Rectal smooth muscle tissue (tissue), 1 donor: ENCODE measurements at regions not wholly inside any gene's neighbourhood (a gene's known extent, or its start where the extent isn't known, plus 50 kb on each side); places are given as distances from the start of the nearest gene placed in this dataset.
"Not testable (repeated sequence)": the region's sequence is repeated elsewhere in the genome, so short reads cannot be mapped to it uniquely, and the experiment has no call there.

Experiments used
- H3K27ac ChIP-seq: one replicate; pipeline ENCODE4 v1.7.0; 2013; ENCODE audit warnings: low read depth, low read length, inconsistent platforms
- H3K27me3 ChIP-seq: one replicate; pipeline ENCODE4 v1.7.0; 2013; ENCODE audit warnings: low read length; ENCODE audit not compliant: control insufficient read depth, insufficient read depth
- H3K36me3 ChIP-seq: one replicate; pipeline ENCODE4 v1.7.0; 2013; ENCODE audit warnings: low read length; ENCODE audit not compliant: control insufficient read depth, insufficient read depth
- H3K4me1 ChIP-seq: one replicate; pipeline ENCODE4 v1.7.0; 2013; ENCODE audit warnings: low read length; ENCODE audit not compliant: control insufficient read depth, insufficient read depth
- H3K4me3 ChIP-seq: one replicate; pipeline ENCODE4 v1.7.0; 2013; ENCODE audit warnings: low read length
- H3K9ac ChIP-seq: one replicate; pipeline ENCODE4 v1.7.0; 2013; ENCODE audit warnings: low read length

DNA sequence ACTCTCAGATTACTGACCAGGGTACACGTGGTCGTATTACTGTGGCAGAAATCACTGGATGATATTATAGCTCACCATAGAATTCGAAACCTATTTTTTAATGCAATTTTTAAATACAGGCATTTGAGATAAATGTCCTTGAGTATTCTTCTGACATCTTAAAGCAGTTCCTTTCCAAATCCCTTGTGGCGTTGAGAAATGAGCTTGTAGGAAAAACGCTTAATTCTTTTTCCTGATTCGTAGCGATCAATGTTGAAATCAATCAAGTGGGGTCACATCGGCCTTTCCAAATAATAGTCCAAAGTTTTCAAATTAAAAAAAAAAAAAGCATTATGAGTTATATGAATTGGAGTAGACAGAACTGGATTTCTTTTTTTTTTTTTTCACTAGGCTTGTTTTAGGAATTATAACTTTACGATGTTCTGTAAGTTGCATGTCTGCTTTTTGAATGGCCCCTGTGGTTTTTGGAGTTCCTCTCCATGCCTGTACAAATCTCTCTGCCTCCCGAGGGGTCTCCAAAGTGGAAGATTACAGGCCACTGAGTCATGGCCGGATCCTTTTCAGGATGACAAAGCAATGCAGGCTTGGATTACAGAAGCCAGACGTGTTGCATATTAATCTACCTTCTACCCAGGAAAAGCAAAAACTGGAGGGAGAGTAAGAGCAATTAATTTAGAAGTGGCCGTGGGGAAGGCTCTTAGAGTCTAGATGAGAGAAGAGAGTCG is 226.1 kb downstream of the SHOX start:
- no peaks in the 10 kb centered on the region for H3K4me1 ChIP-seq
- no peaks in the 10 kb centered on the region for H3K36me3 ChIP-seq
- no peak overlapping the region for H3K9ac ChIP-seq
- no peaks in the 10 kb centered on the region for H3K27me3 ChIP-seq
- no peak overlapping the region for H3K27ac ChIP-seq
- H3K4me3 ChIP-seq: no peak overlapping the region

DNA sequence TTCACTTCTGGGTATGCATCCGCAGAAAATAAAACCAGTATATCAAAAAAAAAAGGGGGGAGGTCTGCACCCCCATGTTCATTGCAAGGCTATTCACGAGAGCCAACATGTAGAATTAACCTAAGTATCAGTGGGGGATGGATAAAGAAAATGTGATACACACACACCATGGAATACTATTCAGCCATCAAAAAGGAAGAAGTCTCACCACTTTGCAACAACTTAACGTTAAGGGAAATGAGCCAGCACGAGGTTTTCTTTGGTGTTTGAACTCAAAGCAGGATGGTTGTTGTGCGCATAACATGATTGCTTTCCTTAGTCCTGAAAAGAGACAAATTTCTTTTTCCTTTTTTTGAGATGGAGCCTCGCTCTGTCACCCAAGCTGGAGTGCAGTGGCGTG is 222.7 kb downstream of the SHOX start:
- no peak overlapping the region for H3K9ac ChIP-seq
- H3K27me3 ChIP-seq: no peaks in the 10 kb centered on the region
- H3K27ac ChIP-seq: no peak overlapping the region
- no peaks in the 10 kb centered on the region for H3K36me3 ChIP-seq
- no peak overlapping the region for H3K4me3 ChIP-seq
- H3K4me1 ChIP-seq: no peaks in the 10 kb centered on the region

DNA sequence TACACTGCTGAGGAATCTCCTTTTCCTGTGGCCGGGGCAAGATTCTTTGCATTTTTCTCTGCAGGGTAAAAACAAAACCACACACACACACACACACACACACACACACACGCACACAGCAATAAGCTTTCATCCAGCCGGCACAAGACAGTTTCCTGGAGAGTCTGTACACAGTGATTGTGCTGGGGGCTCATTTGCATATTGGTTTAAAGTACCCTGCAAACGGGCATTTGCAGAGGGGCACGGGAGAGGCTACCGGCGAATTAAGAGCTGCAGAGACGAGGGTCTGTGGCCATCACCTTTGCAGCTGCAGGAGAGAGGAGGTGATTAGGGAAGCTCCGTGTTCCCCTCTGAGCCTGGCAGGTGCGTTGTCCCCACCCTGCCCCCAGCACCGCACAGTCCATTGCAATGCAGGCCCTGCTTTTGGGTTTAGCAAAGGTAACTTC is 219.9 kb downstream of the SHOX start:
- Histone ChIP-seq H3K4me1 (no peaks in the 10 kb centered on the region), H3K27me3 (no peaks in the 10 kb centered on the region), H3K36me3 (no peaks in the 10 kb centered on the region), H3K4me3 (no peak overlapping the region), H3K9ac (no peak overlapping the region), H3K27ac (no peak overlapping the region)

DNA sequence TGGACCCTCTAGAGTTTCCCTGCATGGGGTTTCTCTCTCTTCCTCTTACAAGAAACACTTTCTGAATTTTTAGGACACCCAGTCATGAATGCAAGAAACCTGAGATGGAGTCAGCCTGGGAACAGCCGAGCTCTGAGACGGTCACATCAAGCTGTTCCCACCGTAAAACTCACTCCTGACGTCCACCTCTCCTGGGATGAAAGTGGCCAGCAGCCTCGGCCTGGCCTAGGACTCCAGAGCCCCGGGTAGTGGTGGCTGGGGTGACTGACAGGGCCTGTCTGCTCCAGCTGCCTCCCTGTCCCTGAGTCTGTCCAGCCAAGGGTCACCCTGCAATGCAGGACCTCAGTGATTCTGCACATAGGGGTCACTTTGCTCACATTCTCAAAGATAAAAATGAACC is 217.8 kb downstream of the SHOX start:
- Histone ChIP-seq H3K27me3 (no peaks in the 10 kb centered on the region), H3K36me3 (no peaks in the 10 kb centered on the region), H3K9ac (no peak overlapping the region), H3K27ac (no peak overlapping the region), H3K4me3 (no peak overlapping the region), H3K4me1 (no peaks in the 10 kb centered on the region)

DNA sequence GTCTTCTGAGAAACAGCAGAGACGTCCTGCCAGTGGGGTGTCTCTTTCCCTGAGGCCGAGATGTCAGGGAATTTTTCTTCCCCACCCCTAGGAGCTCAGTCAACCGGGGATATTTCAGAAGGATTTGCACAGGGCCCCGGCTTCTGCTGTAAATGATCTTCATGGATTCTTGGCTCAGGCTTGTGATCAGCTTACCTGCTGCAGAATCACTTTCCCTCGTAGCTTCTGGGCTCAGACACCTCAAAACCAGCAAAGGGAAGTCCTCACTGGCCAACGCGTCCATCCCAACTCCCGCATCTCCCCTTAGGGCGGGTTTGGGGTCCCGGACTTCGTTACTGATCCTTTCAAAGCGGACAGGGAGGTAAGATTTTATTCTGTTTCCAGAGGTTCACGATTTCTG is 212.7 kb downstream of the SHOX start:
- no peaks in the 10 kb centered on the region for H3K27me3 ChIP-seq
- H3K36me3 ChIP-seq: no peaks in the 10 kb centered on the region
- H3K4me3 ChIP-seq: no peak overlapping the region
- H3K9ac ChIP-seq: no peak overlapping the region
- no peak overlapping the region for H3K27ac ChIP-seq
- H3K4me1 ChIP-seq: no peaks in the 10 kb centered on the region

DNA sequence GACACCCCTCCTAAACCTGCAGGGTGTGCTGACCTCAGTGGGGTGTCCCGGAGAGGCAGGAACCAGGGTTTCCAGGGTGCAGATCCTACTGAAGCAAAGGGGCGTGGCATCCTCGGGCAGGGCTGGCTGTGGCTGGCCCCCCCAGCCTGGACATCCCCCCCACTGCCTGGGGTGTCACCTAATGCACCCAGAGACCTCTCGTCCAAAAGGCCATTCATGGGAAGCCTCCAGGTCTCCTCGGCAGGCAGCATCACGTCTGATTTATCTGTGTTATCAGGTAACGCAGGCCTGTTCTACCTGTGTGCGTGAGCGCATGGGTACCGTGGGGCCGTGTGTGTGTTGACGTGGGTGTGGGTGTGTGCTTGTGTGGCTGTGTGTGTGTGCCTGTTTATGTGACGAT is 210.0 kb downstream of the SHOX start:
- no peaks in the 10 kb centered on the region for H3K36me3 ChIP-seq

DNA sequence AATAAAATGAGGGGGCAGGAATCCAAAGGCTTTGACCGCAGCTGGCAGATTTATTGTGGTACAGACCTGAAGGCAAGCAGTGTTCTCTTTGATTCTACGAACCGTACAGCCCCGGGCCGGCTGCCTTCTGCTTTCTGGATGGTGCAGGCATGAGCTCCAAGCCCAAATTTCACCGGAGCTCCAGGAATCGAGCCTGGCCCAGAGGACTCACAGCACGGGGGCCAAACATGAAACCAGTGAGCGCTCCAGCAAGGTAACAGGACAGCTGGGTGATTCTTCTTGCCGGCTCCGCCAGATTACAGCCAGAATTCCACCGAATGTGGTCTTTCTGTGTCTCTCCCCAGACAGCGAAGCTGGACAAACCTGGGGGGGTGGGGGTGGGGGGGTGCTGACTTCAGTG is 208.1 kb downstream of the SHOX start:
- H3K4me3 ChIP-seq, H3K36me3 ChIP-seq, H3K27ac ChIP-seq, H3K9ac ChIP-seq, H3K4me1 ChIP-seq, H3K27me3 ChIP-seq: not testable (repeated sequence)

More for the DNA sequence above, 210.0 kb downstream of the SHOX start:
- no peak overlapping the region for H3K9ac ChIP-seq
- H3K4me1 ChIP-seq: no peaks in the 10 kb centered on the region
- H3K4me3 ChIP-seq: no peak overlapping the region
- no peak overlapping the region for H3K27ac ChIP-seq
- H3K27me3 ChIP-seq: no peaks in the 10 kb centered on the region

DNA sequence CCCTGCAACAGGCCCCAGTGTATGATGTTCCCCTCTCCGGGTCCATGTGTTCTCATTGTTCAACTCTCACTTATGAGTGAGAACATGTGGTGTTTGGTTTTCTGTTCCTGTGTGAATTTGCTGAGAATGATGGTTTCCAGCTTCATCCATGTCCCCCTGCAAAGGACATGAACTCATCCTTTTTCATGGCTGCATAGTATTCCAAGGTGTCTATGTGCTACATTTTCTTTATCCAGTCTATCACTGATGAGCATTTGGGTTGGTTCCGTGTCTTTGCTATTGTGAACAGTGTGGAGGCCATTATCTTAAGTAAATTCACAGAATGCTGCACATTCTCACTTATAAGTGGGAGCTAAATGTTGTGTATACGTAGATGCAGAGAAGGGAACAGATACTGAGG is 205.3 kb downstream of the SHOX start:
- not testable (repeated sequence) for H3K4me1 ChIP-seq, H3K27ac ChIP-seq, H3K36me3 ChIP-seq, H3K9ac ChIP-seq, H3K4me3 ChIP-seq, H3K27me3 ChIP-seq

DNA sequence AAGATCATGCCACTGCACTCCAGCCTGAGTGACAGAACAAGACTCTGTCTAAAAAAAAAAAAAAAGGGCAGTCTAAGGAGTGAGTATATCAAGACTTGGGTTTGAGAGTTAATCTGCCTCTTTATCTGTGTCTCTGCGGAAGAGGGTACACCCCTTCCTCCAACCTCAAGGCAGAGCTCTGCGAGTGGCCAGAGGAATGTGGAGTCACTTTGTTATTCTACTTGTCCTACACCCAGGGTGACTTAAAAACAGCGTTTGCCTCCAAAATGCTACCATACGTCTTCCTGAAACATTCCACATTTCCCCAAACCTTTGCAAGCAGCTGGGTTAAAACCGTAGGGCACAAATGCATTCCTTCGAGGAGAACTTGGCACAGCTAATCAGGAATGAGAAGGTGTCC is 199.9 kb downstream of the SHOX start:
- Histone ChIP-seq H3K36me3 (no peaks in the 10 kb centered on the region), H3K4me3 (no peak overlapping the region), H3K9ac (no peak overlapping the region), H3K4me1 (no peaks in the 10 kb centered on the region), H3K27me3 (no peaks in the 10 kb centered on the region), H3K27ac (no peak overlapping the region)

DNA sequence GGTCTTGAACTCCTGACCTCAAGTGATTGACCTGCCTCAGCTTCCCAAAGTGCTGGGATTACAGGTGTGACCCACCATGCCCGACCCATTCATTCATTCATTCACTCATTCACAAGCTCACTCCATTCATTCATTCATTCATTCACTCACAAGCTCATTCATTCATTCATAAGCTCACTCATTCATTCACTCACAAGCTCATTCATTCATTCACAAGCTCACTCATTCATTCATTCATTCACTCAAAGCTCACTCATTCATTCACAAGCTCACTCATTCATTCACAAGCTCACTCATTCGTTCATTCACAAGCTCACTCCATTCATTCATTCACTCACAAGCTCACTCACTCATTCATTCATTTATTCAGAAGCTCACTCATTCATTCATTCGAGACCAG is 198.6 kb downstream of the SHOX start:
- no peaks in the 10 kb centered on the region for H3K27me3 ChIP-seq
- no peaks in the 10 kb centered on the region for H3K4me1 ChIP-seq
- H3K36me3 ChIP-seq: no peaks in the 10 kb centered on the region
- no peak overlapping the region for H3K9ac ChIP-seq
- H3K4me3 ChIP-seq: no peak overlapping the region
- H3K27ac ChIP-seq: no peak overlapping the region

DNA sequence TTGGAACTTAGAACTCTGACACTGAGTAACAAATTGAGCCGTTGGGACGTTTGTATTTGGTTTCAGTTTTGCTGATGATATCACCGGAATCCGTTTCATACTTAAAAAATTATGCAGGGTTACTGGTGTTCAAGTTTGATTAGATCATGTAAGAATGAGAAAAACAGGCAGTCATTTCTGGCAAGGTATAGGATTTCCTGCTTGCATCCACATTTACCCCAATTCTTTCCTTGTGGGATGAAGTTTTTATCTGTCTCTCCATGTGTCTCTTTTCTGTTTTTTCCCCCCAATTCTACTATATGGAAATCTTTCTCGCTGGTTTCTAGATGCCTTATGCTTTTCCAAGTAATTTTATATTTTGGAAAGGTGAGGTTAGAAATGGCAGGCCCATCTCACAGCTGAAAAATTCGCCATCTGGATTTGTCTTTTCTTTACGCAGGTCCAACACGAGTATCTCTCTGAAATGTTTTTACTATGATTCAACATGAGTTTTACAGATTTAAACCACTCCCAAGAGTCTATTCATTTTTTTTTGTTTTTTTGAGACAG is 197.9 kb downstream of the SHOX start:
- no peaks in the 10 kb centered on the region for H3K27me3 ChIP-seq
- H3K36me3 ChIP-seq: no peaks in the 10 kb centered on the region
- no peak overlapping the region for H3K9ac ChIP-seq
- no peak overlapping the region for H3K27ac ChIP-seq
- H3K4me3 ChIP-seq: no peak overlapping the region
- H3K4me1 ChIP-seq: no peaks in the 10 kb centered on the region

DNA sequence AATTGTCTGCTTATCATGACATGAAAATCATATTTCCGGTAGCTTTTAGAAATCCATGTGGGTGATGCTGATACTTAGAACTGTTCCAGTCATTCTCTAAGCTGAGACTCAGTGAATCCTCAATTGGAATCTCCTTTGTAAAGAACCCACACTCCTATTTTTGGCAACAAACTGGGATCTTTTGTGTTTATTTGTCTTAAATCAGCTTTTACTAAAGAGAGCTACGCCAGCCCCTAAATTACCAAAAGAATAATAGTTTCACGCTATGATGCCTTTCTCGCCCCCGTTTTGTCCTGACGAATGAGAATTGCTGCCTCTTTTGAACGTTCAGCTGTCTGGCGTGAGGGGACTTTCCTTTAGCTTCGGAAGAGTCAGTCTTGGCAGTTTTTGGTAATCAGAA is 195.9 kb downstream of the SHOX start:
- Histone ChIP-seq H3K4me3 (no peak overlapping the region), H3K36me3 (no peaks in the 10 kb centered on the region), H3K27ac (no peak overlapping the region)

DNA sequence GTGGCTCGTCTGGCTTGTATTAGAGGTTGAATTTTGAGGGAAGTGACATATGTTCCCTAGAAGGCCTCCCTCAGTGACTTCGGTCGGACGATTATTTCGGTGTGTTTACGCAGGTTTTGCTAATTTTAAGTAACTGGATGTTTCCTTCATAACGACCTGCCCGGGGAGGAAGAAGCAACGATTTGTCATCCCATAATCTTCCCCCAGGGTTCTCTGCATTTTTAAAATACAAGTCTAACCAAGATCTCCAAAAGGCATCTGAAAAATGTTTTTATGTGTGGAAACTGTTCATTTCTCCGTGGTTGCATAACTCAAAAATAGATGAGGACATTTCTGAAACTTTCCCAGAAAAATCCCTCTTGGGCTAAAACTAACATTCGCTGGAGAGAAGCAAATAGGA is 195.4 kb downstream of the SHOX start:
- Histone ChIP-seq H3K36me3 (no peaks in the 10 kb centered on the region), H3K27ac (no peak overlapping the region), H3K4me3 (no peak overlapping the region)

More for the DNA sequence above, 195.9 kb downstream of the SHOX start:
- Histone ChIP-seq H3K9ac (no peak overlapping the region), H3K4me1 (no peaks in the 10 kb centered on the region), H3K27me3 (no peaks in the 10 kb centered on the region)

More for the DNA sequence above, 195.4 kb downstream of the SHOX start:
- H3K4me1 ChIP-seq: no peaks in the 10 kb centered on the region
- H3K27me3 ChIP-seq: no peaks in the 10 kb centered on the region
- no peak overlapping the region for H3K9ac ChIP-seq
